Frontal cortex (tissue), 4 donors: ENCODE measurements at regions not wholly inside any gene's neighbourhood (a gene's known extent, or its start where the extent isn't known, plus 50 kb on each side); places are given as distances from the start of the nearest gene placed in this dataset. TPM values are rescaled to one million over a fixed set of nuclear protein-coding genes. Genes with fewer than 3 reads are reported as not detected.

Source experiments
- DNase-seq, 2 donors: peaks; one replicate each; pipeline ENCODE4 v3.0.0; 2012; ENCODE audit warnings: low spot score in 2 of 2
- FAIRE-seq: peaks from 2 replicates; lab custom pipeline; 2012; peaks lifted over from hg19 to GRCh38; lab: Jason Lieb, UNC
- small RNA-seq: library from RNA; depleted of rRNA; stranded (forward); fragments of <200 nt; gene quantifications from one replicate; pipeline ENCODE3, GENCODE V24; 2014
- donor health status: control.
- donor health status: control.
- donor health status: control.

- FAIRE-seq, result no peak
- no peak for DNase-seq
Measured at GRCh38 chr11:130813196-130813595, 103.1 kb downstream of the SNX19 start.

- DNase-seq (no peak), FAIRE-seq (no peak)
Measured at GRCh38 chr11:130813638-130814037, 102.6 kb downstream of the SNX19 start.

- no peak for FAIRE-seq
- DNase-seq, result no peak
Measured at GRCh38 chr11:130814440-130815096, 101.7 kb downstream of the SNX19 start.

- FAIRE-seq, result no peak
Measured at GRCh38 chr11:130815097-130815802, 101.0 kb downstream of the SNX19 start.

GRCh38 chr11:130815956-130816355, 100.3 kb downstream of the SNX19 start:
- no peak for FAIRE-seq
- no peak for DNase-seq

More at GRCh38 chr11:130815097-130815802, 101.0 kb downstream of the SNX19 start:
- no peak for DNase-seq

DNA sequence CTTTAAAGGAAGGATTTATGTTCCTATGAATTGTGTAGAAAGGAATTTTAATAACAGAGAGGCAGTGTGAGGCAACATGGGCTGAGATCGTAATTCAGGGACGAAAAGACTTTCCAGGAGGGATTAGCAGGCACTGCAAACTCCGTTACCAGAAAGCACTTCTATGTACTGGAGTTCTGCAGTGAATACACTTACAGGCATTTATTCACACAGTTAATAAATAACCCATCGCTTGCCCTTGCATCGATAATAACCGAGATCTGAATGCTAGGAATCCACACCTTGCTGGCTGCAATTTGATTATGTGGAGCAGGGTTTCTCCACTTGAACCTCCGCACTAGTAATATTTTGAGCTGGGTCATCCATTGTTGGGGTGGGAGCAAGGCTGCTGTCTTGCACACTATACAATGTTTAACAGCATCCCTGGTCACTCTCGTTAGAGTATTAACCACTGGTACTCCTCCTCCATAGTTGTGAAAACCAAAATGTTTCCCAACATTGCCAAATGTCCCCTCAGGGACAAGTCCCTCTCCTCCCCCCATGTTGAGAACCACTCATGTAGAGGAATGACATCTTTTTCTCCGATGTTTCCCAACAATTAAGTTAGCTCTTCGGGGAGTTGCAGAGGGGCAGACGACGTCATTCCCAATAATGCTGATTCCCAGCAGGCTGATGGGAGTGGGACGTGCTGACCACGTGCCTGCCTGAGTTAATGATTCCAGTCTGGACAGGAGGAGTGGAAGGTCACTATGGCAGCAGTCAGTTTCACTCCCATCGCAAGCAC, 99.5 kb downstream of the SNX19 start:
- no peak for FAIRE-seq

GRCh38 chr11:130817330-130817944, 98.8 kb downstream of the SNX19 start:
- FAIRE-seq, result no peak
- no peak for DNase-seq

More for the DNA sequence above, 99.5 kb downstream of the SNX19 start:
- DNase-seq, result no peak

DNA sequence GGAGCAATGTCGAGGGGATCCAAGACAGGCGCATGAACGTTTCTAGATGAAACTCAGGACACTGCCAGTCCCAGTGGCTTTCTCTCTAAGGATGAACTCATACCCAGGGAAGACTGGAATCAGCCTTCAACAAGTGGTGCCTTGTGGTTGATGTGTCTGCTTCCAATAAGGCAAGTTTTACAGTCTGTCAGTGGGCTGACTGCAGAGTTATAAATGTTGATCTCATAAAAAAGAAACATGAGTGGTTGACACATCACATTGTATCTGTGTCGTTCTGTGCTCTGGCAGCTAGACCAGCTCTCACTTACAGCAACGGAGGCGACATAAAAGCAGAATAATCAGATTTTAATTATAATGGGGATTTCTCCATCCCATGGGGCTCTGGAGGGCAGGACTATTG, 96.7 kb downstream of the SNX19 start:
- FAIRE-seq (no peak), DNase-seq (no peak)

Small RNA genes lying in the stretch of these regions (small RNA-seq; reads per million reads assigned to genes)
- gene AP004371.1 (not detected), gene MIR8052 (not detected)
